C4-2B (cell line): ENCODE measurements at regions not wholly inside any gene's neighbourhood (a gene's known extent, or its start where the extent isn't known, plus 50 kb on each side); places are given as distances from the start of the nearest gene placed in this dataset.
"Not testable (repeated sequence)": the region's sequence is repeated elsewhere in the genome, so short reads cannot be mapped to it uniquely, and the experiment has no call there.

Experiments used
- H3K27ac ChIP-seq: fragments of 450-650 bp; 2 replicates; pipeline ENCODE4 v1.5.1; 2017
- ZFX ChIP-seq: fragments of 450-650 bp; IDR thresholded peaks from 2 replicates; pipeline ENCODE4 v1.6.1; 2017
- TF ChIP-seq, protein P1 (sequence below): fragments of 450-650 bp; conservative IDR thresholded peaks from 2 replicates; pipeline ENCODE4 v1.5.1; 2017; ENCODE audit warnings: mild to moderate bottlenecking

DNA sequence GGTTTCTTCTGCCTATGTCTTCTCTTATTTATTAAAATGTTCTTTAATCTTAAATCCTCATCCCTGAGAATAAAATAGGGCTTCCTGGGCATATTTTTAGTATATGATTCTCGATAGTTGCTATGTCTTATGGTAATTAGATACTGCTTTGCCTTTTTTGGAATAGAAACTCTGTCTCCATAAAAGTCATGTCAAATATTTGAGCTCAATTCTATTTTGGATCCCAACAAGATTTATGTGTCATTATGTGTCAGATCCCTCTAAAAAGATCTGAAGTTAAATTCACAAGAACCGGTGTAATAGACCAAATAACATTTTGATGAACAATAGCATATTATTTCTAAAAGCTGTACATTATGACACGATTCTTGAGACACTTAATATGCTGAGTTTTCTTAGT is 312.5 kb upstream of the PDE3A start:
- no peak for TF ChIP-seq ZFX
- TF ChIP-seq, protein P1, sequence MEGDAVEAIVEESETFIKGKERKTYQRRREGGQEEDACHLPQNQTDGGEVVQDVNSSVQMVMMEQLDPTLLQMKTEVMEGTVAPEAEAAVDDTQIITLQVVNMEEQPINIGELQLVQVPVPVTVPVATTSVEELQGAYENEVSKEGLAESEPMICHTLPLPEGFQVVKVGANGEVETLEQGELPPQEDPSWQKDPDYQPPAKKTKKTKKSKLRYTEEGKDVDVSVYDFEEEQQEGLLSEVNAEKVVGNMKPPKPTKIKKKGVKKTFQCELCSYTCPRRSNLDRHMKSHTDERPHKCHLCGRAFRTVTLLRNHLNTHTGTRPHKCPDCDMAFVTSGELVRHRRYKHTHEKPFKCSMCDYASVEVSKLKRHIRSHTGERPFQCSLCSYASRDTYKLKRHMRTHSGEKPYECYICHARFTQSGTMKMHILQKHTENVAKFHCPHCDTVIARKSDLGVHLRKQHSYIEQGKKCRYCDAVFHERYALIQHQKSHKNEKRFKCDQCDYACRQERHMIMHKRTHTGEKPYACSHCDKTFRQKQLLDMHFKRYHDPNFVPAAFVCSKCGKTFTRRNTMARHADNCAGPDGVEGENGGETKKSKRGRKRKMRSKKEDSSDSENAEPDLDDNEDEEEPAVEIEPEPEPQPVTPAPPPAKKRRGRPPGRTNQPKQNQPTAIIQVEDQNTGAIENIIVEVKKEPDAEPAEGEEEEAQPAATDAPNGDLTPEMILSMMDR = no peak
- H3K27ac ChIP-seq = no peak overlapping the region

DNA sequence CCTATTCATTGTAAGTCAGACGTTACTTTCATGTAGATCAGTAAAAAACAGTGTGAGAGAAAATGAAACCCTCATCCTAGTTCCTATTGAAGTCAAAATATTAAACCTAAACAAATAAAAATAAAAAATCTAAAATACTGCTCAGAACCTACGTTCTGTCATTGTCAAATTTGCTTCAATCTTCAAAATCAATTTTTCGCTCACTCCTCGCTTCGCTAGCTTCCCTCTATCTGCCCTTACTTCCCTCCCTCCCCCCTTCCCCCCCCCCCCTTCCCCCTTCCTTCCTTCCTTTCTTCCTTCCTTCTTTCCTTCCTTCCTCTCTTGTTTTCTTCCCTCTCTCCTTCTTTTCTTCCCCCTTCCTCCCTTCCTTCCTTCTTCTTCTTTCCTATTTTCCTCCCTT is 310.9 kb upstream of the PDE3A start:
- no peak overlapping the region for H3K27ac ChIP-seq
- TF ChIP-seq, protein P1 = no peak
- TF ChIP-seq ZFX = no peak

DNA sequence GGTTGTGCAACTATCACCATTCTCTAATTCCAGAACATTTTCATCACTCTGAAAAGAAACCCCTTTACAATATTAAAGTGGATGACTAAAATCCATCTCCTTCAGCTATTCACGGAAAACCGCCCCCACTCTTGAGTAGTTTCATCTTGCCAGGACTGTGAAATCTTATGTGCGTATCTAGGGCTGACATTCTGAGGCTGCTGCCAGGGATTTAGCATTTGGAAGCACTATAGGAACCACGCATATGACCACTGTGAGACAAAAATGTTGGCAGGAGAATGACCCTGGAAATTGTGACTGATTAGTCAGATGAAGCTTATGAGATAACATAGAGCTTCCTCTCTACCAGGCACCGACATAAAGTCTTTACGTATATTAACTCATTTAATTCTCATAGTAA is 305.2 kb upstream of the PDE3A start:
- TF ChIP-seq, protein P1 = no peak
- TF ChIP-seq ZFX = no peak
- H3K27ac ChIP-seq = no peak overlapping the region

DNA sequence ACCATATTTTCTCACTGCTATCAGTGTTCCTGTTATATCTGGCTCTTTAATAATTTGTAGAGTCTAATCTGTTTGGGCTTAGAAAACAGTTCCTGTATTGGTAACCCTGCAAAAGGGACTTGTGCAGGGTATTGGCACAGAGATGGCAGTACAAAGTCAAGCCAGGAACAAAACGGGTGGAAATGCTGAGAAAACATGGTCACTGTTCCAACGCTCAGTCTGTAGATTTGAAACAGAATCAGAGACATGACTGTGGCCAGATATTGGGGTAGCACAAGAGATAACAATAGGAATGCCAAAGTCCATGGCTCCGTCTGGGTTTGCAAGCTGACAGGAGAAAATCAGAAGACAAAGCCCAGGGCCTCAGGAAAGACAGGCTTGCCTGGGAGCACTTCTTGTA is 290.7 kb upstream of the PDE3A start:
- H3K27ac ChIP-seq = no peak overlapping the region
- TF ChIP-seq, protein P1 = no peak
- no peak for TF ChIP-seq ZFX

DNA sequence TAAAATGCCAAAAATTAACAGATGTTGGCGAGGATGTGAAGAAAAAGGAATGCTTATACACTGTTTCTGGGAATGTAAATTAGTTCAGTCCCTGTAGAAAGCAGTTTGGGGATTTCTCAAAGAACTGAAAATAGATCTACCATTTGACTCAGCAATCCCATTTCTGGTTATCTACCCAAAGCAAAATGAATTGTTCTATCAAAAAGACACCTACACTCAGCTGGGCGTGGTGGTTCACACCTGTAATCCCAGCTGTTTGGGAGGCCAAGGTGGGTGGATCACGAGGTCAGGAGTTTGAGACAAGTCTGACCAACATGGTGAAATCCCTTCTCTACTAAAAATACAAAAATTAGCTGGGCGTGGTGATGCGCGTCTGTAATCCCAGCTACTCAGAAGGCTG is 279.3 kb upstream of the PDE3A start:
- no peak for TF ChIP-seq ZFX
- TF ChIP-seq, protein P1 = no peak
- no peak overlapping the region for H3K27ac ChIP-seq

DNA sequence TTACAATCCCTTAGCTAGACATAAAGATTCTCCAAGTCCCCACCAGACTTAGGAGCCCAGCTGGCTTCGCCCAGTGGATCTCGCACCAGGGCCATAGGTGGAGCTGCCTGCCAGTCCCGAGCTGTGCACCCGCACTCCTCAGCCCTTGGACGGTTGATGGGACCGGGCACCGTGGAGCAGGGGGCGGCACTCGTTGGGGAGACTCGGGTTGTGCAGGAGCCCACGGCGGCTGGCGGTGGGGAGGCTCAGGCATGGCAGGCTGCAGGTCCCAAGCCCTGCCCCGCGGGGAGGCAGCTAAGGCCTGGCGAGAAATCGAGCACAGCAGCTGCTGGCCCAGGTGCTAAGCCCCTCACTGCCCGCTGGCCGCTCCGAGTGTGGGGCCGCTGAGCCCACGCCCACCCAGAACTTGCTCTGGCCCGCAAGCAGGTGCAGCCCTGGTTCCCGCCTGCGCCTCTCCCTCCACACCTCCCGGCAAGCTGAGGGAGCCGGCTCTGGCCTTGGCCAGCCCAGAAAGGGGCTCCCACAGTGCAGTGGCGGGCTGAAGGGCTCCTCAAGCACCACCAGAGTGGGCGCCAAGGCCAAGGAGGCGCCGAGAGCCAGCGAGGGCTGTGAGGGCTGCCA is 275.0 kb upstream of the PDE3A start:
- H3K27ac ChIP-seq = not testable (repeated sequence)

DNA sequence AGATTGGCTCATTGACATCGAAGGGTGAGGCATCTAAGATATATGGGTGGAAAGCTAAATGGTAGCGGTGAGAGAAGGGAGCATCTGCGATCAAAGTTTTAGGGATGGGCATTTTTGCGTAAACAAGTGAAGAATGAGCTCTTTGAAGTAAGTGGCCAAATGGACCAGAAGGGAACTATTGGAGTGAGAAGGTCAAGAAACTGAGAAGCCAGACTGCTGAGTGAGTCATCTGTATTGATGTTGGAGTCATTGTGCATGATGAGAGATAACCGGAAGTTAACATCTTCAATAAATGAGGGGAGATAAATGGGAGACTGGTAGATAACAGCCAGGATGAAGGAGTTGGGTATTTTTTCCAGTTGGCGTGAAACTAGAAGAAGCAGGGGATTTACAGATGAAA is 271.9 kb upstream of the PDE3A start:
- TF ChIP-seq ZFX = no peak
- TF ChIP-seq, protein P1 = no peak
- H3K27ac ChIP-seq = no peak overlapping the region

DNA sequence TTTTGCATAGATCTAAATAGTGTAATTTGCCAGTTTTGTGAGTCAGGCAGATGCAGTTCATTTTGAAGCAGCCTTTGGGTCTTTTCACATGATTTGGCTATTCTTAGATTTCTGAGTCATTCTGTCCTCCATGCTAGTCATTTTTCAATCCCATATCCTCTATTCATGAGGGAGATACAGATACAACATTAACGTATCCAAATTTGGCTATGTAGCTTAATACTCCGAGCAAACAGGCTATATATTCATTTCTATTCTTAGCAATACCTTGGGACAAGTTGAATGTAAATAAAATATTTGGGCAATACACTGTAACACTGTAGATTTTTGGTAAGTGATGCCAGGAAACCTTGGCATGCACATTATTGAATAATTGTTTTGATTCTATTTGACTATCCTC is 270.7 kb upstream of the PDE3A start:
- no peak overlapping the region for H3K27ac ChIP-seq
- TF ChIP-seq, protein P1 = no peak
- TF ChIP-seq ZFX = no peak
